PC-9 (cell line): ENCODE measurements at regions not wholly inside any gene's neighbourhood (a gene's known extent, or its start where the extent isn't known, plus 50 kb on each side); places are given as distances from the start of the nearest gene placed in this dataset.

Experiments used
- BruUV-seq: library from RNA; stranded (reverse); fragments of 400-500 nt; replicated peaks from 2 replicates; lab custom pipeline; 2021; lab: Mats Ljungman, UMichigan
- CTCF ChIA-PET: fragments of 300-600 bp; sonication (Branson Sonifier 250); formaldehyde crosslinking; loops from one replicate; lab custom pipeline; 2022; ENCODE audit warnings: antibody characterized with exemption; lab: Charles Lee
- POLR2A ChIA-PET: fragments of 300-600 bp; sonication (Branson Sonifier 250); formaldehyde crosslinking; loops from one replicate; lab custom pipeline; 2022; ENCODE audit warnings: antibody characterized with exemption; ENCODE audit not compliant: unreplicated experiment; lab: Charles Lee
- DNase-seq, 2 experiments: peaks; one replicate each; pipeline versions ENCODE4 v3.0.0 to v3.0.0-alpha.2; 2015 to 2022; ENCODE audit warnings: mixed read lengths in 1 of 2
- H2AFZ ChIP-seq: fragments of 200-600 bp; sonication (generic); 2 replicates; pipeline ENCODE4 v1.8.1; 2017; ENCODE audit warnings: antibody characterized with exemption
- H3F3A ChIP-seq: fragments of 200-600 bp; sonication (generic); 2 replicates; pipeline ENCODE4 v1.8.1; 2017; ENCODE audit warnings: antibody characterized with exemption, mild to moderate bottlenecking, low read depth; ENCODE audit not compliant: insufficient read depth
- H3K27ac ChIP-seq: fragments of 200-600 bp; sonication (generic); 2 replicates; pipeline ENCODE4 v1.6.1; 2016; ENCODE audit warnings: mixed run types
- H3K27me3 ChIP-seq: fragments of 200-600 bp; sonication (generic); 2 replicates; pipeline ENCODE4 v1.6.1; 2016; ENCODE audit warnings: low read depth, mixed run types; ENCODE audit not compliant: insufficient read depth
- H3K36me3 ChIP-seq: fragments of 200-600 bp; sonication (generic); 2 replicates; pipeline ENCODE4 v1.6.1; 2016; ENCODE audit warnings: low read depth, mixed run types
- H3K4me1 ChIP-seq: fragments of 200-600 bp; sonication (generic); replicated peaks from 2 replicates; pipeline ENCODE4 v1.6.1; 2016; ENCODE audit warnings: mixed run types; ENCODE audit not compliant: insufficient read depth
- H3K4me2 ChIP-seq: fragments of 200-600 bp; sonication (generic); 2 replicates; pipeline ENCODE4 v1.6.1; 2017; ENCODE audit warnings: mixed run types
- H3K4me3 ChIP-seq: fragments of 200-600 bp; sonication (generic); 2 replicates; pipeline ENCODE4 v1.6.1; 2016; ENCODE audit warnings: mixed run types
- H3K79me2 ChIP-seq: fragments of 200-600 bp; sonication (generic); 2 replicates; pipeline ENCODE4 v1.6.1; 2017; ENCODE audit warnings: low read depth, mixed run types
- H3K9me2 ChIP-seq: fragments of 200-600 bp; sonication (generic); 2 replicates; pipeline ENCODE4 v1.8.1; 2017; ENCODE audit warnings: mild to moderate bottlenecking; ENCODE audit not compliant: insufficient read depth
- H3K9me3 ChIP-seq: fragments of 200-600 bp; sonication (generic); 2 replicates; pipeline ENCODE4 v1.8.1; 2016; ENCODE audit warnings: low read depth; ENCODE audit not compliant: insufficient read depth
- H4K20me1 ChIP-seq: fragments of 200-600 bp; sonication (generic); 2 replicates; pipeline ENCODE4 v1.8.1; 2017; ENCODE audit not compliant: insufficient read depth
- EZH2 ChIP-seq: fragments of 200-600 bp; sonication (generic); IDR thresholded peaks from 2 replicates; pipeline ENCODE4 v1.8.0; 2017; ENCODE audit warnings: antibody characterized with exemption, low read depth
- intact Hi-C: fragments of 100-400 bp; cut with micrococcal nuclease; formaldehyde crosslinking; loops from one replicate; pipeline ENCODE4 v1.10.0; 2022; ENCODE audit not compliant: unreplicated experiment
- TF ChIP-seq, protein P1 (sequence below): fragments of 200-600 bp; sonication (generic); conservative IDR thresholded peaks from 2 replicates; pipeline ENCODE4 v1.6.1; 2017; ENCODE audit warnings: mixed run types, antibody characterized with exemption, mild to moderate bottlenecking, moderate library complexity

DNA sequence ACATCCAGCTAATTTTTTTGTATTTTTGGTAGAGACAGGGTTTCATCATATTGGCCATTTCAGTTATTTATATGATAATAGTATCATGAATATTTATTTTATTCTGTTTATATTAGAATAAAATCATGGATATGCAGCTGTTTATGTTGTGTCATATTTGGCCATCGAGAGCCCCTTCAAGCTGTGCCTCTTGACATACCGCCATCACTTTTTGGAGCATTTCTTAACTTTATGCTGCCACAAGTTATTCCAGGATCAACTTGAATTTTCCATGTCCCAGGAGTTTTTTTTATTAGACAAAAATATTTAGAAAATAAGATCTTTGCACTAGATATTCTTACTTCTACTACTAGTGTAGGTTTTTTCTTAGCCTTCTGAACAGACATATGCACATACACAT lies 1067.0 kb upstream of the LRRTM3 start:
- no peak overlapping the region for H2AFZ ChIP-seq
- no peak overlapping the region for H3K4me3 ChIP-seq
- no peaks in the 10 kb centered on the region; the same call in 1 of the 2 replicates for H3K9me3 ChIP-seq
- H3K4me1 ChIP-seq, result peaks cover 18% of the 10 kb centered on the region
- BruUV-seq, result no TSS peak
- CTCF ChIA-PET, result no interaction called here
- no peak overlapping the region for H3K27ac ChIP-seq
- no peak for TF ChIP-seq EZH2
- TF ChIP-seq, protein P1, sequence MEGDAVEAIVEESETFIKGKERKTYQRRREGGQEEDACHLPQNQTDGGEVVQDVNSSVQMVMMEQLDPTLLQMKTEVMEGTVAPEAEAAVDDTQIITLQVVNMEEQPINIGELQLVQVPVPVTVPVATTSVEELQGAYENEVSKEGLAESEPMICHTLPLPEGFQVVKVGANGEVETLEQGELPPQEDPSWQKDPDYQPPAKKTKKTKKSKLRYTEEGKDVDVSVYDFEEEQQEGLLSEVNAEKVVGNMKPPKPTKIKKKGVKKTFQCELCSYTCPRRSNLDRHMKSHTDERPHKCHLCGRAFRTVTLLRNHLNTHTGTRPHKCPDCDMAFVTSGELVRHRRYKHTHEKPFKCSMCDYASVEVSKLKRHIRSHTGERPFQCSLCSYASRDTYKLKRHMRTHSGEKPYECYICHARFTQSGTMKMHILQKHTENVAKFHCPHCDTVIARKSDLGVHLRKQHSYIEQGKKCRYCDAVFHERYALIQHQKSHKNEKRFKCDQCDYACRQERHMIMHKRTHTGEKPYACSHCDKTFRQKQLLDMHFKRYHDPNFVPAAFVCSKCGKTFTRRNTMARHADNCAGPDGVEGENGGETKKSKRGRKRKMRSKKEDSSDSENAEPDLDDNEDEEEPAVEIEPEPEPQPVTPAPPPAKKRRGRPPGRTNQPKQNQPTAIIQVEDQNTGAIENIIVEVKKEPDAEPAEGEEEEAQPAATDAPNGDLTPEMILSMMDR, result no peak
- DNase-seq, result no peak
- no peaks in the 10 kb centered on the region for H4K20me1 ChIP-seq
- no peak overlapping the region for H3K4me2 ChIP-seq
- POLR2A ChIA-PET, result no interaction called here
- peaks cover 13% of the 10 kb centered on the region; the same call in 1 of the 2 replicates for H3F3A ChIP-seq
- no peaks in the 10 kb centered on the region for H3K27me3 ChIP-seq
- 0 out of 2 replicates have a peak, but pooled peaks cover 3% of the 10 kb centered on the region for H3K9me2 ChIP-seq
- intact Hi-C loops, result no loop called here
- no peaks in the 10 kb centered on the region for H3K36me3 ChIP-seq
- H3K79me2 ChIP-seq, result no peaks in the 10 kb centered on the region

DNA sequence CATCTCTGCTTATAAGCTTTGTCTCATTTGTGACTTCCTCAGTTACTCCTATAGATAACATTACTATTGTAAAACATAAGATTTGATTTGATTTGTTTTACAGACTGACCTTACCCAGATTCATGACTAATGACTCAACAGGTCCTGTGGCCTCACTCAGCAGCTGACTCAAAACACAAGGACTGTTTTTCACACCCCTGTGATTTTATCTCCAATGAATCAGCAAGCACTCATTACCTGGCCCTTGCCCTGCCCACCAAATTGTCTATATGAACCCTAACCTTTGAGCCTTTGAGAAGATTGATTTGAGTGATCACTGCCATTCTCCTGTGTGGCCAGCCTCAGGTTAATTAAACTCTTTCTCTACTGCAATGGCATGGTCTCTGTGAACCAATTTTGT lies 1064.6 kb upstream of the LRRTM3 start:
- intact Hi-C loops, result loop anchor here (10.0 kb wide), 1 partner anchor 286 kb away; no protein-coding TSS in a partner anchor
- Histone ChIP-seq H3K4me2 (0 out of 2 replicates have a peak overlapping the region, but pooled peaks have one; percentile 23), H2AFZ (0 out of 2 replicates have a peak overlapping the region, but pooled peaks have one; percentile 16), H3K4me1 (peaks cover 18% of the 10 kb centered on the region), H3K9me3 (no peaks in the 10 kb centered on the region; the same call in 1 of the 2 replicates), H3K36me3 (no peaks in the 10 kb centered on the region), H3K79me2 (no peaks in the 10 kb centered on the region), H3F3A (peaks cover 13% of the 10 kb centered on the region; the same call in 1 of the 2 replicates), H4K20me1 (no peaks in the 10 kb centered on the region), H3K4me3 (no peak overlapping the region), H3K27me3 (no peaks in the 10 kb centered on the region), H3K9me2 (0 out of 2 replicates have a peak, but pooled peaks cover 3% of the 10 kb centered on the region), H3K27ac (peak overlapping the region; percentile 41)
- POLR2A ChIA-PET, result no interaction called here
- DNase-seq, result peak; percentile 51 to 78
- TF ChIP-seq EZH2, result no peak
- TF ChIP-seq, protein P1, result no peak
- CTCF ChIA-PET, result no interaction called here
- no TSS peak for BruUV-seq
